ENCODE measurements at regions not wholly inside any gene's neighbourhood (a gene's known extent, or its start where the extent isn't known, plus 50 kb on each side); places are given as distances from the start of the nearest gene placed in this dataset.

DNA sequence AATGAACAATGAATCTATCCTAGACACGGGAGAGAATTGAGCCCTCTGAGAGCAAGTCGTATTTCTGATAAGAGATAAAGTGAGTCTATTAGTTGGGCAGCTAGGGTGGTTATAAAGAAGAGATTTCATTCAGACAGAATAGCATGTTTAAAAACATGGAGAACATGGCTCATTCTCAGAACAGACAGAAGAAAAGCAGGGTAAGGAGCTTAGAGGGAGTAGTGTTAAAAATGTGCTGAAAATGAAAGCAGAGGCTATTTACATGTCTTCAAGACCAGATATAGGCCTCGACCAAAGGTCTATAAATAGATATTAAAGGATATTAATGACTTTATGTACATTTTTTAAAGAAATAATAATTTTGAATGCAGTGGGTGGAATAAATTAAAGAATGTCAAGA is 149.5 kb downstream of the SLITRK1 start:
- no peak overlapping the region for H3K9ac ChIP-seq (replicated peaks; ENCODE audit: extremely low read depth, insufficient read depth, low read length)
- H4K20me1 ChIP-seq (replicated peaks; ENCODE audit: control insufficient read depth, extremely low read depth, insufficient read depth, low read length): no peaks in the 10 kb centered on the region
- POLR2A ChIA-PET: no interaction called here
- H3K9me1 ChIP-seq (replicated peaks; ENCODE audit: control insufficient read depth, extremely low read depth, insufficient read depth, low read length): no peaks in the 10 kb centered on the region
- no peaks in the 10 kb centered on the region for H3K36me3 ChIP-seq (ENCODE audit: control insufficient read depth in 2 of 2, extremely low read depth in 1 of 2, insufficient read depth in 2 of 2, low read length in 2 of 2)
- no peak overlapping the region for H3K4me2 ChIP-seq (ENCODE audit: insufficient read depth, low read length)
- no peak for TF ChIP-seq JUN (IDR thresholded peaks at IDR 0.05; ENCODE audit: borderline replicate concordance, insufficient read depth, insufficient read length, low read depth)
- TF ChIP-seq POLR2A (IDR thresholded peaks at IDR 0.05; ENCODE audit: low read depth, low read length): no peak
- TF ChIP-seq, protein P1, sequence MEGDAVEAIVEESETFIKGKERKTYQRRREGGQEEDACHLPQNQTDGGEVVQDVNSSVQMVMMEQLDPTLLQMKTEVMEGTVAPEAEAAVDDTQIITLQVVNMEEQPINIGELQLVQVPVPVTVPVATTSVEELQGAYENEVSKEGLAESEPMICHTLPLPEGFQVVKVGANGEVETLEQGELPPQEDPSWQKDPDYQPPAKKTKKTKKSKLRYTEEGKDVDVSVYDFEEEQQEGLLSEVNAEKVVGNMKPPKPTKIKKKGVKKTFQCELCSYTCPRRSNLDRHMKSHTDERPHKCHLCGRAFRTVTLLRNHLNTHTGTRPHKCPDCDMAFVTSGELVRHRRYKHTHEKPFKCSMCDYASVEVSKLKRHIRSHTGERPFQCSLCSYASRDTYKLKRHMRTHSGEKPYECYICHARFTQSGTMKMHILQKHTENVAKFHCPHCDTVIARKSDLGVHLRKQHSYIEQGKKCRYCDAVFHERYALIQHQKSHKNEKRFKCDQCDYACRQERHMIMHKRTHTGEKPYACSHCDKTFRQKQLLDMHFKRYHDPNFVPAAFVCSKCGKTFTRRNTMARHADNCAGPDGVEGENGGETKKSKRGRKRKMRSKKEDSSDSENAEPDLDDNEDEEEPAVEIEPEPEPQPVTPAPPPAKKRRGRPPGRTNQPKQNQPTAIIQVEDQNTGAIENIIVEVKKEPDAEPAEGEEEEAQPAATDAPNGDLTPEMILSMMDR (IDR thresholded peaks at IDR 0.05; ENCODE audit: extremely low read depth in 1 of 2, insufficient read depth in 1 of 2, low read depth in 1 of 2, low read length in 2 of 2): no peak
- TF ChIP-seq, protein P2, sequence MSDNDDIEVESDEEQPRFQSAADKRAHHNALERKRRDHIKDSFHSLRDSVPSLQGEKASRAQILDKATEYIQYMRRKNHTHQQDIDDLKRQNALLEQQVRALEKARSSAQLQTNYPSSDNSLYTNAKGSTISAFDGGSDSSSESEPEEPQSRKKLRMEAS (IDR thresholded peaks at IDR 0.05; ENCODE audit: insufficient read depth, insufficient read length): no peak
- TF ChIP-seq EZH2 (IDR thresholded peaks at IDR 0.05; ENCODE audit: borderline replicate concordance, low read depth, low read length, severe bottlenecking): no peak
- no peak for TF ChIP-seq POLR2AphosphoS5 (IDR thresholded peaks at IDR 0.05; ENCODE audit: insufficient read depth, low read depth, low read length)
- TF ChIP-seq MYC (IDR thresholded peaks at IDR 0.05; ENCODE audit: low read depth, low read length): no peak
- TF ChIP-seq FOS (IDR thresholded peaks at IDR 0.05; ENCODE audit: borderline replicate concordance, insufficient read depth, low read length): no peak
- no peak for TF ChIP-seq GATA2 (IDR thresholded peaks at IDR 0.05; ENCODE audit: insufficient read depth, insufficient read length, low read depth, low read length)
- no peak overlapping the region for H3K27ac ChIP-seq (ENCODE audit: insufficient read depth, low read depth, low read length)
- intact Hi-C loops (cut with micrococcal nuclease): no loop called here
- BruUV-seq (replicated peaks): no TSS peak
- no peak overlapping the region for H3K4me3 ChIP-seq (replicated peaks in 1 of 3; ENCODE audit: insufficient read depth in 1 of 3, low read depth in 1 of 3, low read length in 3 of 3)
- H3K4me1 ChIP-seq (ENCODE audit: control insufficient read depth, extremely low read depth, insufficient read depth, low read length): no peaks in the 10 kb centered on the region
- no peak for DNase-seq (ENCODE audit: low read depth, low spot score)
- no peaks in the 10 kb centered on the region for H3K79me2 ChIP-seq (ENCODE audit: control insufficient read depth, insufficient read depth, low read length)
- H3K27me3 ChIP-seq (ENCODE audit: control insufficient read depth in 2 of 2, insufficient read depth in 2 of 2, low read length in 2 of 2): no peaks in the 10 kb centered on the region
- no peak overlapping the region for H2AFZ ChIP-seq (ENCODE audit: low read depth, low read length)
- CTCF ChIA-PET: no interaction called here
- dilution Hi-C loops (cut with MboI; ENCODE audit: extremely low pct_ligation_motif_present, low sequenced_read_pairs): no loop called here
- FAIRE-seq: no peak
- no peaks in the 10 kb centered on the region for H3K9me3 ChIP-seq (replicated peaks; ENCODE audit: control insufficient read depth, insufficient read depth, low read length)

Data from endothelial cell of umbilical vein (primary cell).